Endodermal cell (in vitro differentiated cells): ENCODE measurements at regions not wholly inside any gene's neighbourhood (a gene's known extent, or its start where the extent isn't known, plus 50 kb on each side); places are given as distances from the start of the nearest gene placed in this dataset.

ENCODE experiments used
- DNase-seq: peaks from one replicate; pipeline ENCODE4 v3.0.0-alpha.2; 2017
- H3K27ac ChIP-seq: 2 replicates; pipeline ENCODE4 v1.5.1; 2013; ENCODE audit warnings: mild to moderate bottlenecking, low read depth, low read length, moderate library complexity
- H3K27me3 ChIP-seq: 2 replicates; pipeline ENCODE4 v1.6.1; 2013; ENCODE audit warnings: mild to moderate bottlenecking, low read length, moderate library complexity; ENCODE audit not compliant: insufficient read depth, control insufficient read depth, poor library complexity, severe bottlenecking
- H3K36me3 ChIP-seq: 2 replicates; pipeline ENCODE4 v1.7.0; 2013; ENCODE audit warnings: mild to moderate bottlenecking, low read length, moderate library complexity; ENCODE audit not compliant: control insufficient read depth, insufficient read depth
- H3K4me1 ChIP-seq: one replicate; pipeline ENCODE4 v1.7.0; 2013; ENCODE audit warnings: low read length; ENCODE audit not compliant: control insufficient read depth, insufficient read depth
- H3K4me3 ChIP-seq: 2 replicates; pipeline ENCODE4 v1.5.1; 2013; ENCODE audit warnings: mild to moderate bottlenecking, low read length, moderate library complexity
- H3K9ac ChIP-seq: 2 replicates; pipeline ENCODE4 v1.6.1; 2013; ENCODE audit warnings: mild to moderate bottlenecking, low read length, moderate library complexity; ENCODE audit not compliant: poor library complexity, severe bottlenecking; ENCODE audit errors: extremely low read depth
- H3K9me3 ChIP-seq: 2 replicates; pipeline ENCODE4 v1.6.1; 2013; ENCODE audit warnings: mild to moderate bottlenecking, low read length, moderate library complexity; ENCODE audit not compliant: control insufficient read depth
- H3K27ac Mint-ChIP-seq: 2 replicates; pipeline ENCODE4 v1.8.0; 2020; ENCODE audit warnings: mixed read lengths
- H3K27me3 Mint-ChIP-seq: 2 replicates; pipeline ENCODE4 v1.8.0; 2021; ENCODE audit warnings: mild to moderate bottlenecking, mixed read lengths; ENCODE audit not compliant: insufficient read depth
- H3K36me3 Mint-ChIP-seq: 2 replicates; pipeline ENCODE4 v1.8.0; 2020; ENCODE audit warnings: low read depth, mixed read lengths
- H3K4me1 Mint-ChIP-seq: 2 replicates; pipeline ENCODE4 v1.8.0; 2020; ENCODE audit warnings: mixed read lengths
- H3K4me3 Mint-ChIP-seq: 2 replicates; pipeline ENCODE4 v1.8.0; 2020; ENCODE audit warnings: mild to moderate bottlenecking, moderate library complexity, mixed read lengths
- H3K9me3 Mint-ChIP-seq: 2 replicates; pipeline ENCODE4 v1.8.0; 2020; ENCODE audit warnings: mild to moderate bottlenecking, mixed read lengths
- CTCF ChIP-seq: fragments of 200-600 bp; sonication (generic); conservative IDR thresholded peaks from 2 replicates; pipeline ENCODE4 v1.5.0; 2021; ENCODE audit warnings: antibody characterized with exemption, mild to moderate bottlenecking
- WGBS, 2 experiments: methylation state at CpG; one replicate each; pipeline versions ENCODE4 v1.1.5 to v1.1.7; 2013; ENCODE audit warnings: missing lambda C conversion rate in 2 of 2, mixed read lengths in 1 of 2; ENCODE audit not compliant: insufficient coverage in 1 of 2, insufficient read length in 1 of 2; 5-methylcytosine and 5-hydroxymethylcytosine counted together

GRCh38 chr14:22289570-22289969 lies 299.5 kb downstream of the DAD1 start:
- no peak for DNase-seq
- no peaks in the 10 kb centered on the region for H3K9me3 Mint-ChIP-seq
- Histone ChIP-seq H3K36me3 (no peaks in the 10 kb centered on the region), H3K9me3 (no peaks in the 10 kb centered on the region), H3K27me3 (no peaks in the 10 kb centered on the region), H3K4me3 (no peak overlapping the region), H3K9ac (no peak overlapping the region), H3K4me1 (no peaks in the 10 kb centered on the region), H3K27ac (no peak overlapping the region)
- H3K36me3 Mint-ChIP-seq = no peaks in the 10 kb centered on the region
- no peak for TF ChIP-seq CTCF
- 83% methylated on average over 1 of the region's 1 CpG; no CpG with 5 or more reads in 1 of the 2 experiments for WGBS, 2 experiments
- no peak overlapping the region for H3K27ac Mint-ChIP-seq
- H3K27me3 Mint-ChIP-seq = no peaks in the 10 kb centered on the region
- no peak overlapping the region for H3K4me3 Mint-ChIP-seq
- peaks cover 6% of the 10 kb centered on the region for H3K4me1 Mint-ChIP-seq

GRCh38 chr14:22285991-22286390 lies 303.0 kb downstream of the DAD1 start:
- no peaks in the 10 kb centered on the region for H3K36me3 Mint-ChIP-seq
- H3K27me3 Mint-ChIP-seq = no peaks in the 10 kb centered on the region
- 92 to 96% methylated on average over 3 of the region's 3 CpGs for WGBS, 2 experiments
- peaks cover 6% of the 10 kb centered on the region for H3K4me1 Mint-ChIP-seq
- H3K4me1 ChIP-seq = no peaks in the 10 kb centered on the region
- H3K9me3 Mint-ChIP-seq = no peaks in the 10 kb centered on the region
- H3K4me3 Mint-ChIP-seq = no peak overlapping the region
- no peak overlapping the region for H3K27ac ChIP-seq
- H3K9me3 ChIP-seq = no peaks in the 10 kb centered on the region
- H3K36me3 ChIP-seq = no peaks in the 10 kb centered on the region
- TF ChIP-seq CTCF = no peak
- no peak overlapping the region for H3K27ac Mint-ChIP-seq
- DNase-seq = no peak
- no peak overlapping the region for H3K4me3 ChIP-seq
- no peaks in the 10 kb centered on the region for H3K27me3 ChIP-seq
- no peak overlapping the region for H3K9ac ChIP-seq

DNA sequence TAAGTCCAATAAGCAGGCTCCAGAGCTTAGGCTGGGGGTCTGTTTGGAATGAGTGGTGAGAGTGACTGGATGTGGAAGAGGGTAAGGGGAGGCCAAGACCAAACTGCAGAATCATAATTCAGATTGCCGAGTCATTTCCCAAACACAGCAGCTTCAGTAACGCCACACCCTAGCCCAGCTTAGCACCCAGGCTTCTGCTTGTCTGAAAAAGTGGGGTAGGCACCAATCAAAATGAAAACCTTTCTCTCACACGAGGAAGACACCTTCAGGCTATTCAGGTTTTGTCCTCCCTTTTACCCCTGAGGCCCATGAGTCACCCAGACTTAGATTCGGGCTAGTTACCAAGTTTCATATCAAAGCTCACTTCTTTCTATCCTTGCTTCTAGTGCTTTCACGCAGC lies 306.1 kb downstream of the DAD1 start:
- H3K27ac ChIP-seq = no peak overlapping the region
- DNase-seq = no peak
- H3K9me3 Mint-ChIP-seq = no peaks in the 10 kb centered on the region
- H3K36me3 Mint-ChIP-seq = no peaks in the 10 kb centered on the region
- 90 to 94% methylated on average over 4 to 5 of the region's 5 CpGs for WGBS, 2 experiments
- no peaks in the 10 kb centered on the region for H3K27me3 ChIP-seq
- no peaks in the 10 kb centered on the region for H3K4me1 Mint-ChIP-seq
- H3K27me3 Mint-ChIP-seq = no peaks in the 10 kb centered on the region
- H3K4me3 Mint-ChIP-seq = no peak overlapping the region
- H3K4me3 ChIP-seq = no peak overlapping the region
- H3K27ac Mint-ChIP-seq = no peak overlapping the region
- H3K4me1 ChIP-seq = no peaks in the 10 kb centered on the region
- no peak overlapping the region for H3K9ac ChIP-seq
- H3K9me3 ChIP-seq = no peaks in the 10 kb centered on the region
- no peaks in the 10 kb centered on the region for H3K36me3 ChIP-seq
- no peak for TF ChIP-seq CTCF
